GM21515 (cell line): ENCODE measurements at regions not wholly inside any gene's neighbourhood (a gene's known extent, or its start where the extent isn't known, plus 50 kb on each side); places are given as distances from the start of the nearest gene placed in this dataset.

ENCODE experiments used
- ATAC-seq: cut with Tn5 transposase; IDR thresholded peaks from one replicate; pipeline ENCODE4 v1.9.1; 2021; ENCODE audit not compliant: unreplicated experiment

- no peak for ATAC-seq
Measured at GRCh38 chr10:62625484-62625883, 179.0 kb upstream of the ADO start.

GRCh38 chr10:62626079-62626478, 178.4 kb upstream of the ADO start:
- no peak for ATAC-seq

GRCh38 chr10:62626817-62627216, 177.7 kb upstream of the ADO start:
- ATAC-seq, result no peak

GRCh38 chr10:62627983-62628382, 176.5 kb upstream of the ADO start:
- ATAC-seq, result no peak

- no peak for ATAC-seq
Measured at GRCh38 chr10:62631241-62631640, 173.3 kb upstream of the ADO start.

GRCh38 chr10:62632071-62632809, 172.3 kb upstream of the ADO start:
- peak; percentile 71 for ATAC-seq

GRCh38 chr10:62633976-62634375, 170.5 kb upstream of the ADO start:
- ATAC-seq, result no peak

GRCh38 chr10:62634576-62634975, 169.9 kb upstream of the ADO start:
- no peak for ATAC-seq

GRCh38 chr10:62635127-62635526, 169.4 kb upstream of the ADO start:
- ATAC-seq, result no peak

- ATAC-seq, result no peak
Measured at GRCh38 chr10:62636825-62637248, 167.7 kb upstream of the ADO start.

GRCh38 chr10:62637249-62638061, 167.1 kb upstream of the ADO start:
- ATAC-seq, result peak; percentile 58

GRCh38 chr10:62638062-62638477, 166.4 kb upstream of the ADO start:
- ATAC-seq, result peak; percentile 42

- ATAC-seq, result no peak
Measured at GRCh38 chr10:62639144-62639543, 165.4 kb upstream of the ADO start.

- ATAC-seq, result no peak
Measured at GRCh38 chr10:62640411-62640810, 164.1 kb upstream of the ADO start.

GRCh38 chr10:62643606-62644587, 160.6 kb upstream of the ADO start:
- no peak for ATAC-seq

GRCh38 chr10:62647375-62648092, 157.0 kb upstream of the ADO start:
- ATAC-seq, result no peak

- no peak for ATAC-seq
Measured at GRCh38 chr10:62648921-62649320, 155.6 kb upstream of the ADO start.

GRCh38 chr10:62650411-62650810, 154.1 kb upstream of the ADO start:
- no peak for ATAC-seq

GRCh38 chr10:62651341-62651740, 153.2 kb upstream of the ADO start:
- no peak for ATAC-seq

GRCh38 chr10:62652114-62652513, 152.4 kb upstream of the ADO start:
- no peak for ATAC-seq
